GM19372 (cell line): ENCODE measurements at regions not wholly inside any gene's neighbourhood (a gene's known extent, or its start where the extent isn't known, plus 50 kb on each side); places are given as distances from the start of the nearest gene placed in this dataset.
"Not testable (repeated sequence)": the region's sequence is repeated elsewhere in the genome, so short reads cannot be mapped to it uniquely, and the experiment has no call there.

Source experiments
- ATAC-seq: cut with Tn5 transposase; IDR thresholded peaks from one replicate; pipeline ENCODE4 v1.9.1; 2021; ENCODE audit warnings: mild to moderate bottlenecking, low read depth, moderate library complexity; ENCODE audit not compliant: unreplicated experiment

DNA sequence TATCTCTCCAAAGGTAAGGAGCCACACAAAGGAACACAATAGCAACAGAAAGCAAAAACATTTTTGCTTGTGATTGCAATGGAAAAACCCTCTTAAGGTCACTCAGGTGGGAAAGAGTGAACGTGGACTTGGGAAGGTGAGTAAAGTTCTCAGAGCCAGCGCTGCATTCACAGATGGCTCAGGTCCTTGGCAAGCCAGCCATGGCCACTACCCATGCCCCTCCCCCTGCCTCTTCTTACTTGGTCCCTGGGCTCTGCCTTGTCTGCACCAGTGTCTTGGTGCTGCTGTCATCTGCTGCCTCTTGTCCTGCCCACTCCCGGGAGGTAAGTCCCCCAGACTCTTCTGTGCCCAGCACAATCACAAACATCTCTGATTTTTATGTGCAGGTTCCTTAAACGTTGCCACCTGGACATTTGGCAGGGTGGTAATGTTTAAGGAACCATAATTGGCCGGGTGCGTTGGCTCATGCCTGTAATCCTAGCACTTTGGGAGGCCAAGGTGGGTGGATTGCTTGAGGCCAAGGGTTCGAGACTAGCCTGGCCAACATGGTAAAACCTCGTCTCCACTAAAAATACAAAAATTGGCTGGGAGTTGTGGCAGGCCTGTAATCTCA, 74.6 kb downstream of the FEM1C start:
- no peak for ATAC-seq

DNA sequence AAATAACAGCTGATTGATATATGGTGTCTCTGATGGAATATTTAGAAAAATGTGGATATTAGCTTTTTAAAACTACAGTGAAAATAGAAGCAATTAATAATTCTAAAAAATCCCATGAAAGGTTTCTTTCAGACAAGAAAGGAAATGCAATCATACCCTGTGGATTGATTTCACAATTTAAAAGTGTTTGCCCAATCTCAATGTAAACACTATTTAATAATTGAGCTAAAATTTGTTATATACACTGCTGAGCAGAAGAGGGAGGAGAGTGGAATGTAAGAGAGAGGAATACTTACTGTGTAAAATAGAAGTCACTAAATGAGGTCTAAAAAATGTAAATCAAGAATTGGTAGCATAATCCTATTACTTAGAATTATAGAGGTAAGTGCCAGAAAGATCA, 76.9 kb downstream of the FEM1C start:
- ATAC-seq, result no peak

GRCh38 chr5:115465431-115465830, 79.1 kb downstream of the FEM1C start:
- no peak for ATAC-seq

- no peak for ATAC-seq
These were observed 80.6 kb downstream of the FEM1C start for GRCh38 chr5:115463983-115464382.

DNA sequence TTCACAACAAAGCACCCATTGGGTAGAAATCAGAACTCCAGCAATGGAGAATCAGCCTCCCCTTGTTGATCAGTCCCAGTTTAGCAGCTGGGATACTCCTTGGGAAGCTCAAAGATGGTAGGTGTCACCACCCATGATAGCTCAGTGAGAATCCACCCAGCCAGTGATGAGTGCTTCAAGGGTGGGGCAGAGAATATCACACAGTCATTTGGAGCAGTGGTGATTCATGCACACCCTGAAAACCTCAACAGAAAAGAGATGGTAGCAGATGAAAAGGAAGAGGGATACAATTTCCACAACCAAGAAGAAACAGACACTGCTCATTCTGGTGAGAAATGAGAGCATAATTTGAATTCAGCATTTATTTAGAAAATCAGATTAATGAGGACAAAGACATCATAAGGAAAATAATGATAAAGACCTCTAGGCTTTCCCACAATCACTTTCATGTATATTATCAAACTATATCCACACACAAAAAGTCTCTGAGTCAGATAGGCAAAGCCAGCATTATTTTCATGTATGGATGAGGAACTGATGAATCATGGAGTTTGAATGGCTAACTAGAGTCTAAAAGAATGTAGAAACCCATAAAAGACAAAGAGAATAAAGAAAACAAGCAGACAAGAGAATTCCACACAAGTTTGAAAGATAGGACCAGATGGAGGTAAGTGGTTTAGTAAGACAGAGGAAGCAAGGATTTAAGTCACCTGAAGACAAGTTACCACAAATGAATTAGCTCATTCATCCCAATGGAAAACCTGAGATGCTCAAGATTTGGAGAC, 82.9 kb downstream of the FEM1C start:
- ATAC-seq, result no peak

DNA sequence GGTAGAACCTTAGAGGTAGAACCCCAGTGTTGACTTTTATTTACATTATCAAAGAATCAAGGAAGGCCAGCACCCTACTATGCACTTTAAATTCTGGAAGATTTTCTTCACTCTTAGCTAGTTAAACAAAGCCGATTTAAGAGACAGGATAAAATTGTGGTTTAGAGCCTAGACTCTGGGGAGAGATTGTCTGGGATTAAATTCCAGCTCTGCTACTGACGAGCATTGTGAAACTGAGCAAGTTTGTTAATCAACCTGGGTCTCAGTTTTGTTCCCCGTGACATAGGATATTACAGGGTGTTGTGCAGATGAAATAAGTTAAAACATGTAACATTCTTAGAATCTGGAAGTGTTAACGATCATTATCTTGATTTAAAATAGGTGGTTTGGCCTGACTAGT, 83.5 kb downstream of the FEM1C start:
- no peak for ATAC-seq

DNA sequence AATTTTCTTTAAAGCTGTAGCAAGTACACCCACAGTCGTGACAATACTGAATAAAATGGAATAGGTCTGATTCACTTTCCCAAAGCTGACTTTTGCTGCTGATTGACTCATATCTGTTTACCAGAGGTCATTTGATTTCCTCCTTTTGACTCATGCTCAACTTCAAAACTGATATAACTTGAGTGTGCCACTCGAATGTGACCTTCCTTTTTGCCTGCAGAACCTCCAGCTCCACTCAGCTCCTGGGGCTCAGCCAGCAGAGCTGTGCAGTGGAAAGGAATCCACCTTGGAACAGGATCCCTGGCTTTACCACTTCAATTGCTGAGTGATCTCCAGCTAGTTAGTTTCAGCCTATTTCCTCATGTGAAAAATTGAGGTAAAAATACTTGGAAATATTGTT, 84.1 kb downstream of the FEM1C start:
- no peak for ATAC-seq

DNA sequence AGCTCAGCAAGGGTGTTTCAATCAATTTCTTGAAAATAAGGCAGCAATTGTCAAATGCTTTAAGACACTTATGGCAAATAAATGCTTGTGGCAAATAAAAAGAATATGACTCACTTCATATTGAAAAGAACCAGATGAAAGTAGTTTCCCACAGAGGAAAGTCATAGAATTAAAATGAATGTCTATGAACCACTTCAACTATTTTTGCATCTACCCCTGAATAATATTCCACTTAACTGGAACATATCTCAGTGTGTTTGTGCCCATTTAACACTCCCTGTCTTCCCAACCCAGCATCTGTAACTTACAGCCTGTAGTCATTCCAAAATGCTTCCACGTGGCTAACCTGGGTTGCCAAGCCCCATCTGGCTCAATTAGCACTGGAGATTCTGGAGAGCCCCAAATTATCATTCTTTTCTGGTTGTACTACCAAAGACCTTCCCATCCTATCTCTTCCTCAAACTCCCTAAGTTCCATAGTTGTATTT, 84.7 kb downstream of the FEM1C start:
- no peak for ATAC-seq

GRCh38 chr5:115458416-115458815, 86.2 kb downstream of the FEM1C start:
- ATAC-seq, result no peak

DNA sequence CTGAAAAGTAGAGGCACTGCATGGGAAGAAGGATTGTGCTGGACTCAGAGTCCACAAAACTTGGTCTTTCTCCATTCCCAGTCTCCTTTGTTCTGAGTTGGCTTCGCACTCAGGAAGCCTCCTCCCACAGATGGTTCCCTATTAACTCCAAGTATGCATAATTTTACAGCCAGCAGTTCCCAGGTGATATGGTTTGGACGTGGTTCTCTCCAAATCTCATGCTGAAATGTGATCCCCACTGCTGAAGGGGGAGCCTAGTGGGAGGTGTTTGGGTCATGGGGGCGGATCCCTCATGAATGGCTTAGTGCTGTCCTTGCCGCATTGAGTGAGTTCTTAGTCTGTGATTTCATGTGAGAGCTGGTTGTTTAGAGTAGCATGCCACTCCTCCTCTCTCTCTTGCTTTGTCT, 86.6 kb downstream of the FEM1C start:
- no peak for ATAC-seq

DNA sequence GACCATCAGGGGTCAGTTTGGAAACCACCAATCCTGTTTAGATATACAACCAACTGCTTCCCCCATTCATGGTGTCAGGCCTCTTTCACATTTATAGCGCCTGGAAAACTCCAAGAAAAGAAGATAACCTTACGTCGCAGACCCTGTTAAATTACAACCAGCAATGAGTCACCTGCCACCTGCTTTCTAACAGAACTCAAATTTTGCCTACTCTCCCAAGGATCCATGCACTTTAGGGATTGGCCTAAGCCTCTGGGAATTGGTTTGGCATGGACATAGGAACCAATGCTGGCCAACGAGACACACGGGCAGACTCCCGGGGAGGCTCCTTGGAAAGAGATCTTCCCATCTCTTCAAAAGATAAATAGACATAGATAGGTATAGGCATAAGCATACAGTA, 87.0 kb downstream of the FEM1C start:
- ATAC-seq, result no peak

GRCh38 chr5:115456539-115457040, 88.0 kb downstream of the FEM1C start:
- no peak for ATAC-seq

GRCh38 chr5:115456056-115456455, 88.5 kb downstream of the FEM1C start:
- ATAC-seq, result no peak

- no peak for ATAC-seq
These were observed 89.3 kb downstream of the FEM1C start for GRCh38 chr5:115455301-115455707.

- ATAC-seq, result no peak
These were observed 91.0 kb downstream of the FEM1C start for GRCh38 chr5:115453391-115454095.

- no peak for ATAC-seq
These were observed 91.9 kb downstream of the FEM1C start for GRCh38 chr5:115452536-115453235.

DNA sequence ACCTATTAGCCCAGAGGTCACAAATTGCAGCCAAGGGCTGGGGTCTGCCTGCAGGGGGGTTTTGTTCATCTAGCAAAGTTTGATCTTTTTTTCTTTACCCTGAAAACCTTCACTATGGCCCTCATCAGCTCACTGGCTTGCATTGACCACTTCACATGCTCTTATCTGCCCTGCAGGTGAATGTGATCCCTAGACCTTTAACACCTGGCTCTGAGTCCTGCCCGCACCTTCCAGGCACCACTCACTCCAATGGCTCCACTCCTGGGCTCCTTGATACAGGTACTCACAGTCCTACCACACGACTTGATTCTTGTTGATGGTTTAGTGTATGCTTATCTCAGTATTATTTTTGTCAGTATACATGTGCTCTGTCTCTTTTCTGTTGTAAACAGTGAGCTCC, 92.5 kb downstream of the FEM1C start:
- no peak for ATAC-seq

DNA sequence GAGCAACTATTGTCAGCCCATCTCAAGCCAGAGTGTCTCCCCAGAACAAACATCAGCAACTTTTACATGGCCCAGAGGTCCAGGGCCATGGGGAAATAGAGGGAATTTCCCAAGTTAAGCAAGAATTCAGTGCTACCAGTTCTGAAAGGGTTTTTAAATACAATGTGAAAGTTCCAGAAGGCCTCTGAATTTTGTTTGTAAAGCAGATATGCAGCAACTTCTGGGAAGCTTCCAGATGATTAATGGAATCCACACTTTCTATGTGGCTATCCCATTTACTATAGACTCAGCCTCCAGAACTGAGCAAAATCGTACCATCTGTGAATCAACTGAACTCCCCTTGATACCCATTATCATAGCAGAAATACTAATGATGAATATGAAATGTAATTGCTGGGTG, 93.8 kb downstream of the FEM1C start:
- no peak for ATAC-seq

DNA sequence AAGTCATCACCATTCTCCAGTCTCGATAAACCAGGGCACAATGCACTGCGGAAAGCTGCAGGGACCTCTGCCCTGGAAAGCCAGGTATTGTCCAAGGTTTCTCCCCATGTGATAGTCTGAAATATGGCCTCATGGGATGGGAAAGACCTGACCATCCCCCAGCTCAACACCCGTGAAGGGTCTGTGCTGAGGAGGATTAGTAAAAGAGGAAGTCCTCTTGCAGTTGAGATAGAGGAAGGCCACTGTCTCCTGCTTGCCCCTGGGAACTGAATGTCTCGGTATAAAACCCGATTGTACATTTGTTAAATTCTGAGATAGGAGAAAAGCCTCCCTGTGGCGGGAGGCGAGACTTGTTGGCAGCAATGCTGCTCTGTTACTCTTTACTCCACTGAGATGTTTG, 95.9 kb downstream of the FEM1C start:
- not testable (repeated sequence) for ATAC-seq

DNA sequence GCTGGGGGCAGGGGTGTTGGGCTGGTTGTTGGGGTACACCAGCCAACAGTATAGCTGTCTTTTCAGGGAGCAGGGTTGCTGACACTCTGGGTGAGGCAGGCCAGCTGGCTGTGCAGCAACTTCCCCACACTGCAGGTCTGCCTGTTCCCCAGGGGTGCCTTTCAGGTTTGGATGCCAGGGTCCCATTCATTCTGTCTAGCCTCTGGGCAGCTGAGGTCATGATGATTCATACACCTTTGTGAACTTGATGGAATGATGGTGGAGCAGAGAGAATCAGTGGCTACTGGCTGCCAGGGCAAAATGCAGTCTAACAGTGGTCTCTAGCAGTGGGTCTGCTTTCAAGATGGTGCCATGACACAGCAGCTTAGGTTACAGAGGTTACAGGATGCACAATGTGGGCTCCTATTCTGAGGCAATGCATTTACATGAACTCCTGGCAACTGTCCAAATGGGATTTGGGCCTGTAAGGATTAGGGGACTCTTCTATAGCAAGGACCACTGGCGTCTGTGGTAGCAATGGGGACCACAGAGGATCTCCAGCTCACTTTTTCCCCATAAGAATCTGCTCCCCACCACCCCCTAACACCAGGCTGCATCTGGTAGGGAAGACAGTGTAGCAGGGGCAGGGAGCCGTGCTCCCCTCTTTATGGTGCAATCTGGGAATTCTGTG, 103.7 kb downstream of the FEM1C start:
- ATAC-seq, result no peak
